HG02798 (cell line): ENCODE measurements at regions not wholly inside any gene's neighbourhood (a gene's known extent, or its start where the extent isn't known, plus 50 kb on each side); places are given as distances from the start of the nearest gene placed in this dataset.
A peak's percentile ranks its signal among the peaks of the same experiment; 100 is the strongest.

ENCODE experiments used
- ATAC-seq: cut with Tn5 transposase; IDR thresholded peaks from one replicate; pipeline ENCODE4 v1.9.1; 2021; ENCODE audit warnings: mild to moderate bottlenecking; ENCODE audit not compliant: unreplicated experiment, poor library complexity

DNA sequence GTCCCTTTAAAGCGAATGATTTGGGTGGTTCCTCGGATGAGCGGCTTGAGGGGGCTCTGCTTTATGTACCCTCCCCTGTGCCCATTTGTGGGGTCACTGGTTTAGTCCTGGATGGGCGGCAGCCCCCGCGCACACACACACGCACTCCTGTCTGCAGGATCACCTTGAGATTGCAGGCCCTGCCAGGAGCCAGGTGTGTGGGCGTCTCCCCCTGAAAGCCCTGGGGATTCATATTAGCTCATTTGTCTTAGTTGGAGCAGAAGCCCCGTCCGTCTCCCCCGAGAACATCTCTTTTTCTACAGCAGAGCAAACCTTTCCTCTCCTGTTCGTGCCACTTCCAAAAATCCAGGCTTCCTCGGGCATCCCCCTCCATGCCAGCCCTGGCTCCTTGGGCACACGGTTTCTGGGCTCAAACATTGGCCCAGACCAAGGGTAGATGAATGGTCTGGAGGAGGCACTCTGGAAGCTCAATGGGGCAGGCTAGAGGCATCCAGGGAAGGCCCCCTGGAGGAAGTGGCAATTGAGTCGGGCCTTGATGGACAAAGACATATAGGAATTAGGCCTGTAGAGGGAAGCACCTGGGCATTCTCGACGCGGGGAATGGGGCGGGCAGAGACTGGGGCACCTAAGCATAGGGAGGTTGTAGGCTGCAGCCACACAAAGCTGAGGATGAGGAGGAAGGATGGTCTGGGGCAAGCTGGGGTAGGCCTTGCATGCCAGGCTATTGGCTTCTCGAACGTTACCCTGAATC, 218.5 kb upstream of the GSE1 start:
- no peak for ATAC-seq

DNA sequence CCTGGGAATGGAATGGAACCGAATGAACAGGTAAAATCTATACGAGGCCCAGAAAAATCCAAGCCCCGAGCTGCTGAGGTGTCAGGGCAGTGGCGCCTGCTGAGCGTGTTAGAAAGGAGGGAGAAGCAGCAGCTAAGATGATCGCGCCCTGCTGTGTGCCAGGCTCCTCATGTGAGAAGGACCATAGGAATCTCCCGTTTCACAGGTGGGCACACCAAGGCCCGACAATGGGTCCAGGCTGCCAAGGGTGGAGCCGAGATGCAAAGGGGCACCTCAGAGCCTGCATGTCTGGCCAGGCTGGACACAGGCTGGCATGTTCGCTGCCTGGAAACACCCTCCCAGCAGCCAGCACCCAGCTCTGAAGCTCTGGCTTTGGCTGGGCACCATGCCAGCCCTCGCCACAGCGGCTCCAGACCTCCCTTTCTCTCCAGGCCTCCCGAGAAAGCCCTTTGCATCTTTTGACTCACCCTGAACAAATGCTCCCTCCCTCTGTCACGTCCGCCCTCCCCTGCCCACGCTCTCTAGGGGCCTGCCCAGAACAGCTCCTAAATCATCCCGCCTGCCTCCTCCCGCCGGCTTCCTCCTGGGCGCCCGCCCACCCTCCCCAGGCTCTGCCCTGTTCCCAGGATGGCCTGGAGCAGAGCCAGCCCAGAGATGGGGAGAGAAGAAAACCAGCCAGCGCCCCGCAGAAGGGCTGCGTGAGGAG, 217.8 kb upstream of the GSE1 start:
- no peak for ATAC-seq

DNA sequence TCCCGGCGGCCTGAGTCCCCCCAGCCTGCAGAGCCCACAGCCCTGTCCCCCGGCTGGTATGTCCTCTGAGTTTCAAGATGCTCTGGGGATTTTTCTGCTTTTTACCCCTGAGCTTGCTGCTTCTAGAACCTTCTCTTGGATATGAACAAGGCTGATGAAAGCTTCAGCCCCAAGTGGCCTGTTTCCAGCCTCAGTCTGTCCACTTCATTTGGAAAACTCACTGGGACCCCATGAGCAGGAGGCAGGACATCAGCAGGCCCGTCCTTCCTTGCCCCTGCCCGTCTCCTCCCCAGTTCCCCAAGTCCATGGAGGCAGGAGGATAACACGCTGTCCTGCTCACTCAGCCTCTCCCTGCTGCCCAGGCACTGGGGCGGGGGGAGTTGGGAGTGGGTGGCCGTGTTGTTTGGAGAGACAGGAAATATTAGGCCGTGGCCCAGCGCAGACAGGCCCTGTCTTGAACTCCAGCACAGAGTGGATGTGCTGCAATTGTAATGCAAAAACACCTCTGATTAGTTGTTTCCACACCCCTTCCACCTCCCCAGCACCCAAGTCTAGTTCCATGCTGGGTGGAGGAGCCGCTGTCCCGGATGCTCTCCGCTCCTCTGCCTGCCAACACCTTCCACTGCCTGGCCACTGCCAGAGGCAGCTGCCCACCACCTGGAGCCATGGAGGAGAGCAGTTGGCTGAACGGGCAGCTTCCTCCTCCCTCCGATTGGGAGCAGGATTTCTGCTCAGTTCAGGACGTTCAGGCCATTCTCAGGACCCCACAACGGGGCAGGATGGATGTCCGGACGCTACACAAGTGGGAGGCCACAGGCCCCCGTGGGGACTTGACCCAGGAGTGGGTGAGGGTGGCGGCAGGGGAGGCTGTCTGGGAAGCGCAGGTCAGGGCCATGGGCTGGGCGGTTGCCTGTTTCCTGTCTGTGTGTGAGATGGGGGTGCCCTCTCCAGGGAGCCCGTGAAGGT, 216.9 kb upstream of the GSE1 start:
- ATAC-seq, result no peak

DNA sequence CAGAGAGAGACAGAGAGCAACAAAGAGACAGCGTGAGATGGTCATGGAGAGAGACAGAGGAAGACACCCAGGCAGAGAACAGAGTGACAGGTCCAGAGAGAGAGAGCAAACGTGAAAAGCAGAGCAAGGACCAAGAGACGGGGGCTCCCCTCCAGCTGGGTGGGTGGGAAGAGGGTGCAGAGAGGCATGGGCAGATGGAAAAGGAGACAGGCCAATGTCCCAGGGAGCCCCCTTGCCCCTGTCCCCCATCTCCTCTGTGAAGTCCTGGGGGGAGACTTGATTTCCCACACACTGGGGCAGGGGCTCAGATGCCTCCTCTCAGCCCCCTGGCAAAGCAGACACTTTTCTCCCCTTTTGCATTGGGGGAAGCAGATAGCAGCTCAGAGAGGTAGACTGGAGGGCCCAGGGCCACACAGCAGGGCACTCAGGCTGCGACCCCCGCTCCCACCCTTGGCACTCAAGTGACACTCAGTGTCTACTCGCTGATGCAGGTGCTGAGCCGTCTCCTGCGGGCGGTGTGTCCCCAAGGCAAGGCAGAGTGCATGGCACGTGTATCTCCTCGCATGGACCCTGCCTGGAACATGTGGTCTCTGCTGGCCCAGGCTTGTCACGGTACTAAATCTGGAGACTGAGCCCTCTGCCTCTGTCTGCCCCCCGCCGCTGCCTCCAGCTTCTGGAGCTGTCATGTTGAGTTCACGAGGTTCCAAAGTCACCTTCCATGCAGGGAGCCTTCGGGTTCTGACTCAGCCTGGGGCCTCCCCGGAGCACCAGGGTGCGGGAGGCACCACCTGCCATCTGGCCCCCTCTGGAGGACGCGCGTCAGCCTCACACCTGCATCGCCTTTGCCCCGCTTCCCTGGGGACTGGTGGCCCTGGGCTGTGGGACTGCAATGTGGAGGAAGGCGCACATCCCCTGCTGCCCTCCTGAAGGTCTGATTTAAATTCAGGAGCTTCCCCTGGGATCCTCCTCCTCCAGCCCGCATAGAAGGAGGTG, 215.9 kb upstream of the GSE1 start:
- peak; percentile 36 for ATAC-seq

DNA sequence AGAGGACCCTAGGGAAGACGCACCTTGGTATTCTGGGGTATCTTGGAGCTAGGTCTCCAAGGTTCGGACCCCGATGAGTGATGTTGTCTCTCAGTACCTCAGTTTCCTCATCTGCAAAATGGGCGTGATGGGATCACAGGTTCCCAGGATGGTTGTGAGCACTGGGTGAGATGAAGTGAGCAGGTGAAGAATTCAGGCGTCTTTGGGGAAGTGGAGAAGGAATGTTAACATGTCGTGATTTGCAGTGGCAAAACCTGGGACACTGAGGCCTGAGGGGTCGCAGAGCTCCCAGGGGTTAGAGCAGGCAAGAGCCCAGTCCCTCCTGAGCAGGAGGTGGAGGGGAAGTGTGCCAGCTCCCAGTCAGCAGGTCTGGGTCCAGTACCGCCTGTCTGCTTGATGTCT, 215.1 kb upstream of the GSE1 start:
- no peak for ATAC-seq

DNA sequence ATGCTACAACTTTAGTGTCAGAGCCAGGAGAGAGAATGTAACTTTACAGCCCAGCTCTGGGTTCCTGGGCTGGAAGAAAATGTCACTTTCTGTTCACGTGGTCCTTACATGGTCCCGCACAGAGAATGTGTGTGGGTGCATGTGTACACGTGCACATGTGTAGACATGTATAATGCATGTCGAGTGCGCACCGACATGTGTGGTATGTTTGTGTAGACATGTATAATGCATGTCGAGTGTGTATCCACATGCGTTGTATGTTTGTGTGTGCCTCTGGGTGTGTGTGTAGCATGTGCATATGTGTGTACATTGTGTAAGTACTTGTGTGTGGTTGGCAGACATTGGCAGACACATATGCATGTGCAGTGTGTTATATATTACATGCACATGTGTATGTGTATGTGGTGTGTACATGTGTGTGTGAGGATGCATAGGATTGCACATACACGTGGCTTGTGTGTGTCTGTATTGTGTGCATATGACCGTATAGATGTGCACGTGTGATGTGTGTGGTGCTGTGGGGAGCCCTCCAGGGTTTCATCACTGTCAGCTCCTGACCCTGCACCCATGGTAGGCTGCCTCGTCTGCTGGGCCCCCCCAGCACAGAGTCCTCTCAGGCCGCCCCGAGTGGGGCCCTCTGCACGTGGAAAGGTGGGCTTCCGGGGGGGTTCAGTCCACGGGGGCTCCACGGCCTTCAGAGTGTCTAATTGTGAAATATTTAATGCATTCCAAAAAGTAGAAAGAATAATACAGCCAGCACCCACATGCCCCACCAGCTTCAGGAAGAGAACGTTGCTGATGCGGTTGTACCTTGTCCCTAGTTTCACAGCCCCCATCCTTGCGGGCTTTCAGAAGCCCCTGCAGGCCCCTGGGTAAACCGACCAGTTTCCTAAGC, 214.2 kb upstream of the GSE1 start:
- ATAC-seq, result no peak

DNA sequence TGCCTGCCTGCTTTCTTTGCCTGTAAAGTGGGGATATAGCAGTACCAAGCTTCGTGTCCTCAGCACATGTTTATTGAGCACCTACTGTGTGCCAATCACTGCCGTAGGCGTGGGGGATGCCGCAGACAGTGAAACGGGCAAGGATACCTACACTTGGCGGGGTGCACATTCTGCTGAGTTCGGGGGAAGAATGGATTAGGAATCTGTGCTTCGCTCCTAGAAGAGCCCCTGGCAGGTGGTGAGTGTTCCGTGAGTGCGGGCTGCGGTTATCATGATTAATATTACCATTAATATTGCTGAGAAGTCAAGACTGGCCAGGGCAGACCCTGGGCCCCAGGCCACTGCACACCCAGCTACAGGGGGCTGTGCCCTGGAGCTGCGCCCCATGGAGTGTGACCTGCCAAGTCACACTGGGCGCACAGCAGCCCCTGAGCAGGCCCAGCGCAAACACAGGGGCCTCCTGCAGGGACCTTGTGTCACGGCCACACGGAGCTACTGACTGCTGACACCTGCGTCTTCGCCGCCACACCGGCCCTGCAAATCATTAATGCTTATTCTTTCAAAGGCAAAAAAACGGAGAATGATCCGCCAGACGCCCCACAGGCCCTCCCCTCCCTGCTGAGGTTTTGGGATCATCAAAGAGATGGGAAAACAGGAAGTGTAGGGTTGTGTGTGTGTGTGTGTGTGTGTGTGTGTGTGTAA, 213.4 kb upstream of the GSE1 start:
- ATAC-seq, result no peak

DNA sequence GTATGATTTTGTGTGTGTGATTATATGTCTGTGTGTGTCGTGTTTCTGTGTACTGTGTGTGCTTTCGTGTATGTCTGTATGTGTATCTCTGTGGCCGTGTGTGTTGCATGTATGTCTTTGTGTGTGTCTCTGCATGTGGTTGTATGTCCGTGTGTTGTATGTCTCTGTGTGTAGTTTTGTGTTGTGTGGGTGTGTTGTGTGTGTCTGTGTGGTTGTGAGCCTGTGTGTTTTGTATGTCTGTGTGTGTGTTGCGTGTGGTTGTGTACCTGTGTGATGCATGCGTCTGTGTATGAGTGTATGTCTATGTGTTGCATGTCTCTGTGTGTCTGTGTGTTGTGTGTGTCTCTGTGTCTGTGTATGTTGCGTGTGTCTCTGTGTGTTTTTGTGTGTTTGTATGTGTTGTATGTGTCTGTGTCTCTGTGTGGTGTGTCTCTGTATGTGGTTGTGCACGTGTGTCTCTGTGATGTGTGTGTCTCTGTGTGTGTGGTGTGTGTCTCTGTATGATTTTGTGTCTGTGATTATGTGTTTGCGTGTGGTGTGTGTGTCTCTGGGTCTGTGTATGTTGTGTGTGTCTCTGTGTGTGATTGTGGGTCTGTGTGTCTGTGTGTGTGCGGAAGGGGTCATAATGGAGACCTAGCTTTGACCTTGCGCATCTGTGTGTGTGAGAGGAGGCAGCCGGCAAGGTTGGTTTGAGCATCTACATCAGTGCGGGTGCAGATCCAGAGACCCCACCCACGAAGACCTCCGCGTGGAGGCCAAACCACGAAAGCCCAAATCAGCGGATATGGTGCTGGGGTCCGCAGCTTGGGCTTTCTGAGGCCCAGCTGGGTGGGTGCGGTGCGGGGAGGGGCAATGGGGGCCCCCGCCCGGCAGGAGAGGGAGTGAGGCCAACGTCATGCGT, 212.6 kb upstream of the GSE1 start:
- ATAC-seq, result no peak

DNA sequence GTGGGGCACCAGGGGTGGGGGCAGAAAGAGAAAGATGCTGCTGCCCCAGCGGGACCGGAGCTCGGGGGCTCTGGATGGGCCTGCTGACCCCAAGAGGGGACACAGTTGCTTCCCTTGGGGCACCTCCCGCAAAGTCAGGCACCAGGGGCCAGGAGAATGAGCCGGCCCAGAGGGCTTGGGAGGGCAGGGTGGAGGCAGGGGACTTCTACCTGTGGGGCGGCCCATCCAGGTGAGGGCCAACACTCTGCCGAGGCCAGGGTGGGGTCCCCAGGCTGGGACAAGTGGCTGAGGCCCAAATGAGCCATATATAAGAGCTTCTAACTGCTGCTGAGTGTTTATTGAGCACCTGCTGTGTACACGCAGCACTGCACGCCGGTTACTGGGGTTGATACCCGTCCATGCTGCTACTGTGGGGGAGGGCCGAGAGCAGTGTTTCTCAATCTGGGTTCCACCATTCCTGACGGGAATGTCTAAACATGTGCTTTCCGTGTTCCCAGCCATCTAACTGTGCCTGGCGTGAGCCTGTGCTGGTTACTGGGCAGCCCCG, 211.7 kb upstream of the GSE1 start:
- no peak for ATAC-seq

DNA sequence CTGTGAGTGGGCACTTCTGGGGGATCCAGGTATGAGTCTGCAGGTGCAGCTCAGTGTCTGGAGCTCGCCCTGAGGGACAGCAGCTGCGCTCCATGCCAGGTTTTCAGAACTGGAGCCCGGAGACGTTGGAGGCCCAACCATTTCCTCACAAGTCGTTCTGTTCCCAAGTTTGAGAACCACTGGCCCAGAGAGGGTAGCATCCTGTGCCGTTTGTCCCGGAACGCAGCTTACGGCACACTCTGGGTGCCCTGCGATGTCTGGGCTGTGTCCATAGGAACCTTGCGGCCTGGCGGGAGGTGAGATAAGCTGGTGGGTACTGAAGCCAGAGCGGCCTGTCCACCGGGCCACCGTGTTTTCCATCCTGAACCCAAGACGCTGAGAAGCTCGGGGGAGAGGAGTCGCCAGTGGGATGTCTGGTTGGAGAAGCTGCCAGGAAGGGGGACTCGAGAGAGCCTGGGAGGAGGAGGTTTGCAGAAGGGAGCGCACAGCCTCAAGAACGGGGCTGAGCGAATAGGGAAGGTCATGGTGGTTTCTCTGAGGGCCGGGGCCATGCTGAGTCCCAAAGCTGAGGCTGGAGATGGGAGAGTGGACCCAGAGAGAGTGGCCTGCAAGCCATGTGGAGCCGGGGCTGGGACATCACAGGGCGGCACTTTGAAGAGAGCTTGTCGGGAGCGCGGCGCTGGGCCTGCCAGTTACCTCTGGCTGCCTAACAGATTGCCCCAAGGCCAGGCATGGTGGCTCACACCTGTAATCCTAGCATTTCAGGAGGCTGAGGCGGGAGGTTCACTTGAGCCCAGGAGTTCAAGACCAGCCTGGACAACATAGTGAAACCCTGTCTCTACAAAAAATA, 211.0 kb upstream of the GSE1 start:
- no peak for ATAC-seq

DNA sequence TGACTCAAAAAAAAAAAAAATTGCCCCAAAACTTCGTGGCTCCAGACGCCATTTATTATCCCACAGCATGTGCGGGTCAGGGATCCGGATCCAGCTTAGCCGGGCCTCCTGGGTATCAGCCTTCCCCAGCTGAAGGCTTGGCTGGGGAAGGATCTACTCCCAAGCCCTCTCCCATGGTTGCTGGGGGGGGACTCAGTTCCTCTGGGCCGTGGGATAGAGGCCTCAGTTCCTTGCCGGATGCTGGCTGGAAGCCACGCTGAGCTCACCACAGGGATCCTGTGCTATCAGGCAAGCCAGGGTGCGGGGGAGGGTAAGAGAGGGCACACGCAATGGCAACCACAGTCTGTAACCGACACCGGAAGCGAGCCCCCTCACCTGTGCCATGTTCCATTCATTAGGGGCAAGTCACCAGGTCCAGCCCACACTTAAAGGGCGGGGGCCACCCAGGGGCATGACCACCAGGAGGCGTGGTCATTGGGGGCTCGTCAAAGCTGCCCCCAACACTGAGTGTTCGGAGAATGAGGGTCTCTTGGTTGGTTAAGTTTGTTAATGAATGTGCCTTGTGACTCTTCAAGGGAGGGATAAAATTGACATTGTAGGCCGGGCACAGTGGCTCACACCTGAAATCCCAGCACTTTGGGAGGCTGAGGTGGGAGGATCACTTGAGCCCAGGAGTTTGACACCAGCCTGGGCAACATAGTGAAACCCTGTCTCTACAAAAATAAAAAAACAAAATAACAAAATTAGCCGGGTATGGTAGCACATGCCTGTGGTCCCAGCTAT, 210.0 kb upstream of the GSE1 start:
- ATAC-seq, result no peak

DNA sequence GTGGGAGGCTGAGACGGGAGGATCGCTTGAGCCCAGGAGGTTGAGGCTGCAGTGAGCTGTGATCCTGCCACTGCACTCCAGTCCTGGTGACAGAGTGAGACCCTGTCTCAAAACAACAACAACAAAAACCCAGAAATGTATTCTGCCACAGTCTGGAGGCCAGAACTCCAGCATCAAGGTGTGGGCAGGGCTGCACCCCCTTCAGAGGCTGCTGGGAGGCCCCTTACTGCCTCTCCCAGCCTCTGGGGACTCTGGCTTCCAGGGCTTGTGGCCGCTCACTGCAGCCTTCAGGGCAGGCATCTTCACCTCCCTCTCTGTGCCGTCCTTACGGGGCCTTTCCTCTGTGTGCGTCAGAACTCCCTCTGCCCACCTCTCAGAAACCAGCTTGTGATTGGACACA, 209.4 kb upstream of the GSE1 start:
- ATAC-seq, result no peak

DNA sequence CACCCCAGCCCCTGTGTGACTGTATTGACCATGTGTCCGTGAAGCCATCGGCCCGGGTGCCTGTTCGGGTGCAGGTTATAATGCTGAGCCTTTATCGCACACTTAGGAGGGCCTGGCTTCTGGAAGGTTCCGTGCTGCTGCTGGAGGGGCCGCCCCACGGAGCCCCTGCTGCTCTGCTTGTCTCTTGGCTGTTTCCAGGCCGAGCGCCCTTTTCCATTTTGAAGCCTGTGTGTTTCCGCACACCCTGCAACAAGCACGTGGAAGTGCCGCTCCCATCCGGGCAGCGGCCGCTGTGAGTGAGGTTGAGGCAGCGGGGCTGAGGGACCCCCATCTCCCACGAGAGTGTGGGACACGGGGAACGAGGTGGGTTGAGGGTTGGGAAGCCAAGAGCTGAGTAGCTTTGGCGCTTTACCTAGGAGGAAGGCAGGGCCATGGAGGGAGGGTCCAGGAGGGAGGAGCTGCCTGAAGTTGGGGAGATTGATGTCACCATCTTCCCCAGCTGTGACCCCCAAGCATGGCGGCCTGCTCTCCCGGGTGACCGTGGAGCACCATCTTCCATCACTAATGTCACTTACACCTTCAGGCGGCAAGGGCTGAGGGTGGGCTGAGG, 200.1 kb upstream of the GSE1 start:
- ATAC-seq, result no peak

DNA sequence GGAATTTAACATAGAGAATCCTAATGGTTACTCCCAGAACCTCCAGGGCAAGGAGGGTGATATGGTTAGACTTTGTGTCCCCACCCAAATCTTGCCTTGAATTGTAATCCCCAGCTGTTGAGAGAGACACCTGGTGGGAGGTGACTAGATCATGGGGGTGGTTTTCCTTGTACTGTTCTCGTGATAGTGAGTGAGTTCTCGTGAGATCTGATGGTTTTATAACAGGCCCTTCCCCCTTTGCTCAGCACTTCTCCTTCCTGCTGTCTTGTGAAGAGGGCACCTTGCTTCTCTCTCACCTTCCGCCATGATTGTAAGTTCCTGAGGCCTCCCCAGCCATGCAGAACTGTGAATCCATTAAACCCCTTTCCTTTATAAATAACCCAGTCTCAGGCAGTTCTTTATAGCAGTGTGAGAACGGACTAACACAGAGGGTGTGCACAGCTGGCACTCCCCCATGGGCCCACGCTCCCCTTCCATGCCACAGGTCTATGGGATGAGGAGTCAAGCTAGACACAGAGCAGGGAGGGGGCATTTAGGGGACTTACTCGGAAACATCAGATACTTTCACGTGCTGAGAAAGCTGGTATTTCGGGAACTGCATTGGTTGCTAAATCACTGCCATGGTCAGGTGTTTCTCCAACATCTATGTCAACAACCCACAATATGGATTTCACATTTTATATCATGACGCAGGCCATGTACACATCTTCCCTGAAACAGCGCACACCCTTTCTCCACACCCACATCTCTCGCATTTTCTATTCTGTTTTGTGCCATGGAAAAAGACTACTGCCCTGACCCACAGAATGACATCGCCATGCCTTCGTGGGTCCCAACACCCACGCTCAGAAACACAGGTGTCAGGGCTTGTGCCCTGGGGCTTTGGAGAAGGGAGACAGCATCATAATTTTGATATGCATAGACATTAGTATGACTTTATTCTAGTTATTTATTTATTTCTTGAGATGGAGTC, 199.1 kb upstream of the GSE1 start:
- ATAC-seq, result no peak
